SU-DHL-6 (cell line): ENCODE measurements at regions not wholly inside any gene's neighbourhood (a gene's known extent, or its start where the extent isn't known, plus 50 kb on each side); places are given as distances from the start of the nearest gene placed in this dataset.

Experiments used
- CTCF ChIP-seq: fragments of 200-600 bp; sonication (generic); IDR thresholded peaks from one replicate; pipeline ENCODE4 v1.5.1; 2017; ENCODE audit warnings: antibody characterized with exemption, mild to moderate bottlenecking, low read length, moderate library complexity; ENCODE audit not compliant: insufficient read depth, poor library complexity, severe bottlenecking
- EZH2phosphoT487 ChIP-seq: fragments of 200-600 bp; sonication (generic), shearing (Covaris generic); conservative IDR thresholded peaks from 2 replicates; pipeline ENCODE4 v1.6.1; 2018; ENCODE audit warnings: mild to moderate bottlenecking, antibody characterized with exemption, low read length, moderate library complexity, mixed read lengths

- TF ChIP-seq CTCF (no peak), EZH2phosphoT487 (no peak)
Measured at GRCh38 chr4:4640692-4641091, 98.8 kb upstream of the STX18 start.
